Epithelial cell of proximal tubule (primary cell): ENCODE measurements at regions not wholly inside any gene's neighbourhood (a gene's known extent, or its start where the extent isn't known, plus 50 kb on each side); places are given as distances from the start of the nearest gene placed in this dataset.
A peak's percentile ranks its signal among the peaks of the same experiment; 100 is the strongest.

Experiments used
- DNase-seq: peaks from one replicate; pipeline ENCODE4 v3.0.0-alpha.2; 2011; ENCODE audit warnings: low read depth
- H3K4me3 ChIP-seq: 2 replicates; pipeline ENCODE4 v1.5.1; 2011; ENCODE audit warnings: low read depth, mild to moderate bottlenecking, low read length
- TF ChIP-seq, protein P1 (sequence below): conservative IDR thresholded peaks from 2 replicates; pipeline ENCODE4 v1.5.1; 2012; ENCODE audit warnings: low read depth, mild to moderate bottlenecking, low read length

DNA sequence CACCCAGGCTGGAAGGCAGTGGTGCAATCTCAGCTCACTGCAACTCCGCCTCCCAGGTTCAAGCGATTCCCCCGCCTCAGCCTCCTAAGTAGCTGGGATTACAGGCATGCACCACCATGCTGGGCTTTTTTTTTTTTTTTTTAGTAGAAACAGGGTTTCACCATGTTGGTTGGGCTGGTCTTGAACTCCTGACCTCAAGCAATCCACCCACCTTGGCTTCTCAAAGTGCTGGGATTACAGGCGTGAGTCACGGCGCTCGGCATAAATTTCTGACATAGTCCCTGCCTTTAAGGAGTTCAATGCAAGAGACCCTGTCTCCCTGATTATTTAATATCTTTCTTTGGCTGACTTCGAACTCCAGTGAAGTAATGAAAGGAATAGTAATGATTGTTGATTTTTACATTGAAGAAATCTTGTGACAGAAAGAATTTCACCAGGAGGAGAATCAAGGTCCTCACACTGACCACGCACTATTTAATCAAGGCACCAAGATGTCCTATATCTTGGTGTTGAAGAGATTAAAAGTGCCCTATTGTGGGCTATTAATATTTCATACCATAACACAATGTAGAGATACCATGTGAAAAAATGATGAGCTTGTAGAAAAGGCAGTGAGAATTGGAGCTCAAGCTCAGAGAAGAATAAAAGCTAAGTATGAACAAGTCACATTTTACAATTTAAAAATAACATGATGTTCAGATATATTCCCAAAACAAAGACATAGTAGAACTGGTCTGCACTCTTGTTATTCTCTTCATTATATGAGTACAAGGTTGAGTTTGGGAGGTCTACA lies 71.6 kb upstream of the BLID start:
- TF ChIP-seq, protein P1, sequence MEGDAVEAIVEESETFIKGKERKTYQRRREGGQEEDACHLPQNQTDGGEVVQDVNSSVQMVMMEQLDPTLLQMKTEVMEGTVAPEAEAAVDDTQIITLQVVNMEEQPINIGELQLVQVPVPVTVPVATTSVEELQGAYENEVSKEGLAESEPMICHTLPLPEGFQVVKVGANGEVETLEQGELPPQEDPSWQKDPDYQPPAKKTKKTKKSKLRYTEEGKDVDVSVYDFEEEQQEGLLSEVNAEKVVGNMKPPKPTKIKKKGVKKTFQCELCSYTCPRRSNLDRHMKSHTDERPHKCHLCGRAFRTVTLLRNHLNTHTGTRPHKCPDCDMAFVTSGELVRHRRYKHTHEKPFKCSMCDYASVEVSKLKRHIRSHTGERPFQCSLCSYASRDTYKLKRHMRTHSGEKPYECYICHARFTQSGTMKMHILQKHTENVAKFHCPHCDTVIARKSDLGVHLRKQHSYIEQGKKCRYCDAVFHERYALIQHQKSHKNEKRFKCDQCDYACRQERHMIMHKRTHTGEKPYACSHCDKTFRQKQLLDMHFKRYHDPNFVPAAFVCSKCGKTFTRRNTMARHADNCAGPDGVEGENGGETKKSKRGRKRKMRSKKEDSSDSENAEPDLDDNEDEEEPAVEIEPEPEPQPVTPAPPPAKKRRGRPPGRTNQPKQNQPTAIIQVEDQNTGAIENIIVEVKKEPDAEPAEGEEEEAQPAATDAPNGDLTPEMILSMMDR: no peak
- DNase-seq: no peak
- H3K4me3 ChIP-seq: no peak overlapping the region

DNA sequence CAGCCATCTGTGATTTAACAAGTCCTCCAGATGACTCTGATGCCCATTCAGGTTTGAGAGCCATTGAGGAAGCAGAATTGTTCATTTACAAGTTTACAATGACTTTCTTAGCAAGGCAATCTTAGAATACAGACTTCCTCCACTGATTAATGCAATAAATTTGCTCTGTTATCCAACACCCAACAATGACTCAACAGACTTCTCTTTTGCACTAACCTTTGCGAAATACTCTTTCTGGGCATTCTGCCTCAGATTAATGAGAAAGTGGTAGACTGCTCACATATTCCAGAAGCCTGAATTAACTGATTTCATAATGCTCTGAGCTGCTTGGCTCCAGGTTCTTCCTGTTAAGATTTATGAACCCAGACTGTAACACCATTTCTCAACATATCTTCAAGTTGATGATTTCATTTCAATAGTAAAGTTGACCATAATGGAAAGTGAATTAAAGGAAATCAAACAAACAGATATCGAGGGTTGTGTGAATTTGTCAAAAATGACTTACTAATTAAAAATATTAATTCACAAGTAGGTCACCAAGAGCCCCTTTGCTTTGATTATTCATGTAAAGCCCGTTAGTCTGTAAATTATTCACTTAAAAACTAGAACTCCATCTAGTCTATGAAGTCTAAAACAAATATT lies 70.5 kb upstream of the BLID start:
- H3K4me3 ChIP-seq: no peak overlapping the region
- DNase-seq: peak; percentile 91
- TF ChIP-seq, protein P1: no peak

DNA sequence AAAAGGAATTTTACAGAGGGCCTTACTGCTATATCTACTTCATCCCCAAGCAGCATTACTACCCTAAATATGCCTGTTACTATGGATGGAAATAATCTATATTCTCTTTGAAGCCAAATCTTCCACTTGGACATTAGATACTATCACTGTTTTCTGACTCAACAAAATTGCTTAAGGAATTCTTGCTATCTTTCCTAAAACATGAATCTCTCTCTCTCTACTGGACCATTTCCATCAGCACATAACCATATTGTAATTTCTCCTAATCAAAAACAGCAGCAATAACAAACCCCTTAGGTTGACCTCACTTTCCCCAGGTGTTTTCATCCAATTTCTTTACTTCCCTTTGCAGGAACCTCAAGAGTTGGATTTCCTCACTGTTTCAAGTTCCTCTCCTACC lies 67.9 kb upstream of the BLID start:
- TF ChIP-seq, protein P1: no peak
- DNase-seq: no peak
- H3K4me3 ChIP-seq: no peak overlapping the region

DNA sequence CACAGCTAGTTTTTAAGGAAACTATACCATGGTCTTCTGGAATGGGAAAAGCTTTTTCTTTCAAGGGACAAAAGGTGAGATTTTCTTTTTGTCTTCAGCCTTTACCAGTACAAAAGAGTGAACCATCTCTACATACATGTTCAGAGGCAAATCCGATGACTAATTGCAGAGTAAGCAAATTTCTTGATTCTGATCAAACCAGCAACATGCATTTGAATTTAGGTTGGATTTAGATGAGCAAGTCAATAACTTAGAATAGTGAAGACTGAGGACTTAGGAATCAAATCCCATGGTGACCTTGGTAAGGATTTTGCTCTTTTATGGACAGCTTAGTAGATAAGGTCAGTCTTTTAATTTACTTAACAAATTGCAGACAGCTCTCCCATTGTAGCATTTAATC lies 65.9 kb upstream of the BLID start:
- H3K4me3 ChIP-seq: no peak overlapping the region
- DNase-seq: no peak
- TF ChIP-seq, protein P1: no peak

GRCh38 chr11:122181372-122181771 lies 65.4 kb upstream of the BLID start:
- TF ChIP-seq, protein P1: no peak
- H3K4me3 ChIP-seq: no peak overlapping the region
- no peak for DNase-seq

- DNase-seq: no peak
- no peak overlapping the region for H3K4me3 ChIP-seq
- TF ChIP-seq, protein P1: no peak
These were observed 64.2 kb upstream of the BLID start for GRCh38 chr11:122179961-122180834.
